HepG2 (cell line): ENCODE measurements at regions not wholly inside any gene's neighbourhood (a gene's known extent, or its start where the extent isn't known, plus 50 kb on each side); places are given as distances from the start of the nearest gene placed in this dataset.

ENCODE experiments used
- TCF7 ChIP-seq: sonication (generic); IDR thresholded peaks from 2 replicates; pipeline ENCODE4 v1.6.1; 2016; ENCODE audit warnings: antibody characterized with exemption, low read depth
- ZNF556 ChIP-seq: sonication (generic); formaldehyde crosslinking; IDR thresholded peaks from 2 replicates; pipeline ENCODE4 v1.4.0; 2020; ENCODE audit warnings: mild to moderate bottlenecking, missing genetic modification reagents, borderline replicate concordance

DNA sequence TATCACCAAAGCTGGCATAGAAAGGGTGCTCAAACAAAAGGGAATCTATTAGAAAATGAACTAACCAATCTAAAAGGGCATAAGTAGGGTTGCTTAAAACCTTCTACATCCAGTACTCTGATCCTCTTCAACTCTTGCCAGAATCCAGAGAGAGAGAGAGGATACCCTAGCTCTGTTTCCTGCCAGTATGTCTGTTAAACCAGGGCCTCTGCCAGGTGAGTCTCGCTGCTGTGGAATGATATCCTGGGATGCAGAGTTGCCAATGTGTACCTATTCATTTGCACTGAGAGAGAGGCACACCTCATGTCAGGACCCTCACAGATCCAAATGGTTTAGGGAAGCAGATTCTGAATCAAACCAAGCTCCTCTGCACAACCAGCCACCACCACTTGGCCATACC is 79.8 kb upstream of the DYNLRB2 start:
- TF ChIP-seq ZNF556 (no peak), TCF7 (no peak)
